Upper lobe of left lung (tissue), 4 donors: ENCODE measurements at regions not wholly inside any gene's neighbourhood (a gene's known extent, or its start where the extent isn't known, plus 50 kb on each side); places are given as distances from the start of the nearest gene placed in this dataset.

Experiments
- CTCF ChIP-seq, 6 experiments: fragments of 450-650 bp in 4 of 6; fragments of 200-600 bp in 2 of 6; sonication (generic) in 2 of 6; IDR thresholded peaks; one replicate each; pipeline ENCODE4 v1.5.1; 2016 to 2019; ENCODE audit warnings: antibody characterized with exemption in 6 of 6
- EP300 ChIP-seq, 4 donors: sonication (generic); formaldehyde crosslinking; IDR thresholded peaks; one replicate each; pipeline ENCODE4 v1.5.1; 2017; ENCODE audit warnings: antibody characterized with exemption in 4 of 4, control low read depth in 2 of 4
- POLR2A ChIP-seq, 4 donors: fragments of 450-650 bp; IDR thresholded peaks; one replicate each; pipeline ENCODE4 v1.5.1; 2016 to 2017; ENCODE audit warnings: antibody characterized with exemption in 4 of 4, mild to moderate bottlenecking in 2 of 4
- POLR2AphosphoS5 ChIP-seq, 2 donors: sonication (generic); formaldehyde crosslinking; IDR thresholded peaks; one replicate each; pipeline ENCODE4 v1.5.1; 2017; ENCODE audit warnings: antibody characterized with exemption in 2 of 2

GRCh38 chr11:121706884-121707420 is 254.2 kb upstream of the SORL1-AS1 start:
- TF ChIP-seq CTCF (IDR thresholded peaks at IDR 0.05) (no peak), EP300 (IDR thresholded peaks at IDR 0.05) (no peak), POLR2AphosphoS5 (IDR thresholded peaks at IDR 0.05) (no peak), POLR2A (IDR thresholded peaks at IDR 0.05) (no peak)
